Posterior cingulate gyrus (tissue), 11 donors: ENCODE measurements at regions not wholly inside any gene's neighbourhood (a gene's known extent, or its start where the extent isn't known, plus 50 kb on each side); places are given as distances from the start of the nearest gene placed in this dataset.

ENCODE experiments used
- DNase-seq, 10 donors: peaks; one replicate each; pipeline versions ENCODE4 v3.0.0 to v3.0.0-alpha.2; 2020 to 2021; ENCODE audit warnings: mixed read lengths in 3 of 10
- intact Hi-C: fragments of 100-400 bp; cut with DNase I; formaldehyde crosslinking; loops from one replicate; pipeline ENCODE4 v1.15.1; 2023

DNA sequence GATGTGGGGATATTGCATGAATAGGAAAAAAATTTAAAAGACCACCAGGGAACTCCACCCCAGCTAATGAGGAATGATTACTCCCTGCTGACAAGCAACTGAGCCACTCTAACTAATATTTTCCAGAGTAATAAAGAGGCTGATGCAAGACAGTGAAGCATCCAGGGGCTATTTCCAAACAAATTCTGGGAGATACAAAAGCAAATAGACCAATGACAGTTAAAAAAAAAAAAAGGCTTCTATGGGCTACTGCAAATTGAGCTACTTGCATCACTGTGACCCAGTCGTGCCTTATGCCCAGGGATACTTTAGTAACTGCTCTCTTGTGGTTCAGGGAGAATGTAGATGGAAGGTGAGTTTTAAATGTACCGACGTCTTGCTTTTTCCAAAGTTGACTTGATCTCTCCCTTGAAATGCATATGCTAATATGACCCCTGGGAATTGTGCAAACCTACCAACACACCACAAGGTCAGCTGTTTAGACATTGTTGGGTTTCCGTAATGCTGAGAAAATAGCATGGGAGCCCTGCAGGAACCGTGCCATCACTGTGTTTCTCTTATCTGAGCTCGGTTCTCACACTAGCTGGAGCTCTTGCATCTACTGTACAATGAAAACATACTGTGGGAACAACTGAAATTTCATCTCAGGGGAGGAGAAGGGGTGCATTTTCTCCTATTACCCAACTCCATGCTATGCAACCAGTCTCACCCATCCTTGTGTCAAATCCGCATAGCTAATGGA lies 250.6 kb upstream of the MAP3K1 start:
- no peak for DNase-seq
- intact Hi-C loops, result no loop called here

DNA sequence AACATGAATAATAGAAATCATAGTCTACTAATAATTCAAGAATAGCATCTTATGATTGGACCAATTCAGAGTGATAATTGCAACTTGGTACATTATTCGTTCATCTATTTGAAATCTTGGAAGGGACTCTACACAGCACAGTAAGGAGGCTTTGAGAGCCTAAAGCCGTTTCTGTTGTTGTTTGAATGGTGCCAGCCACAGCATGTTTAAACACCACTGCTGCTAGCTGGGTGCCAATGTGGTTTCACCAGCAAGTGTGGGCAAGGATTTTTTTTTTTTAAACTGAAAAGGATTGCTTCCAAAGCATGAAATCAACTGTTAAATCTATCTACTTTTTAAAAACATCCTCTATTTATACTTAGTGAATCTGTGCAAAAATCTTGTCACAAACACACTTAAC lies 253.9 kb upstream of the MAP3K1 start:
- no peak for DNase-seq
- intact Hi-C loops, result no loop called here

- intact Hi-C loops, result no loop called here
- DNase-seq, result no peak
Observed at GRCh38 chr5:56558131-56558745, 257.1 kb upstream of the MAP3K1 start.

GRCh38 chr5:56557198-56557597 lies 258.2 kb upstream of the MAP3K1 start:
- intact Hi-C loops, result no loop called here
- DNase-seq, result no peak

GRCh38 chr5:56552612-56553268 lies 262.6 kb upstream of the MAP3K1 start:
- intact Hi-C loops, result no loop called here
- no peak for DNase-seq

DNA sequence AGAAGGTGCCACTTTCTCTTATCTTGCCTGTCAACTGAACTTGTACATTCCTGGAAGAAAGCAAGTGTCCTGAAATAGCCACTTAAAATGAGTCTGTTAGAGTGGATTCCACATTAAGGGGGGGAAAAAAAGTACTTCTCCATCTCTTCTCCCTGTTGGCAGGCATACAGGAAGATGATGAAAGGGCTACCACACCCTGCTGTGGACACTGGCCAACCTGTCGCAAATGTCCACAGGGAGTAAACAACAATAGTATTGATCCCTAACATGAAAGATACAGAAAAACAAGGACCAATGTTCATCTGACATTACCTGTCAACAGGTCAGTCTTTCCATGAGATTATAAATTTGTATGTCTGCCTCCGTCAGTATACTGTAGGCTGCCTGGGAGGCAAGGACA lies 265.1 kb upstream of the MAP3K1 start:
- intact Hi-C loops, result no loop called here
- no peak for DNase-seq

- intact Hi-C loops, result no loop called here
- DNase-seq, result no peak
Observed at GRCh38 chr5:56549096-56549886, 266.1 kb upstream of the MAP3K1 start.

DNA sequence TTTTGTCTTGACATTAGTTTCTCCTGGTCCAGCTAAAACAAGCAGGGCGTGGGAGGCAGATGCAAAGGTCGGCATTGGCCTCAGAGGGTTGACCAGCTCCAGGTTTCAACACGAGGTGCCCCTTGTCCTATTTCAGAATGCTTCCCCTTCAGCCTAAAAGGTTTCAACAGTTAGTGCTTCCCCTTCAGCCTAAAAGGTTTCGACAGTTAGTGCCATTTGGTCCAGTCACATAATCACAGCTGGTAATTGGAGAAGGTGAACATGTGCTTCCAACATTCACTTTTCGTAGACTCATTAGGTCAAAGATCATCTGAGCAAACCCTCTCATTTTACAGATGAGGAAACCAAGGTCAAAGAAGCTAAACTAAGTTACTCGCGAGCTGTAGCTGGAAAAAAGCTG lies 270.3 kb upstream of the MAP3K1 start:
- intact Hi-C loops, result no loop called here
- no peak for DNase-seq

DNA sequence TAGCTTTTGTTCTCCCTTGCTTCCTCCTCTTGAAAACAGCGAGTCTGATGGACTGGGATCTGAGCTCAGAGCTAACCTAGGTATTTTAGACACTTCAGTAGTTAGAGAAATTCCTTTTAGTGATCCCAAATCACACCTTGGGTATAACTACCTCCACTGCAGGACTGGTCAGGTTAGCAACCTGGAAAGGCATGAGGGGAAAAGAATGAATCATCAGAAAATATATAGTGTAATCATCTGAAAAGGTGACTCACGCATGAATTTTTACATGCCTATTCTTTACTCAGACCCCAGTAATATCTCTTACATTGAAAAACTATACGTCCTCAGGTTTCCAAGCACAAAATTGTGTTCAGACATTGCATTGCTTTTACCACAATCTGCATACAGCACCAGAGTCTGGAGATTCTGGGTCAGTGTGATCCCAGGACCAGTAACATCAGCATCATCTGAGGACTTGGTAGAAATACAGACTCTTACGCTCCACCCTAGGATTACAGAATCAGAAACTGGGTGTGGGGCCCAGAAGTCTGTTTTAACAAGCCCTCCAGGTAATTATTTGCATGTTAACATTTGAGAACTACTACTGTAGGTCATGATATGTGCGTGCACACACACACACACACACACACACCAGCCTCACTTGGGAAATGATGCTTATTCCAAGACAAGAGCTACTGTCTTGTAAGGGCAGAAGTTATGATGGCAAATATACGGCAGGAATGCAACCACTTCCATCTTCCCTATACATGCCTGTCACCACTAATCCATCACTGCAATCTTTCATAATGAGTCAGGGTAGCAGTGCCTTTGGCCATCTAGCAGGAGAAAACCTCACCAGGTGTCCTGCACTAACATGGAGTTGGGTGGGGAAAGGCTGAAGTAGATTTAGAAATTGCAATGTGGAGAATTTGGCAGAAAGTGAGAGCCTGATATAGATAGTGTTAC lies 271.6 kb upstream of the MAP3K1 start:
- intact Hi-C loops, result no loop called here
- no peak for DNase-seq

DNA sequence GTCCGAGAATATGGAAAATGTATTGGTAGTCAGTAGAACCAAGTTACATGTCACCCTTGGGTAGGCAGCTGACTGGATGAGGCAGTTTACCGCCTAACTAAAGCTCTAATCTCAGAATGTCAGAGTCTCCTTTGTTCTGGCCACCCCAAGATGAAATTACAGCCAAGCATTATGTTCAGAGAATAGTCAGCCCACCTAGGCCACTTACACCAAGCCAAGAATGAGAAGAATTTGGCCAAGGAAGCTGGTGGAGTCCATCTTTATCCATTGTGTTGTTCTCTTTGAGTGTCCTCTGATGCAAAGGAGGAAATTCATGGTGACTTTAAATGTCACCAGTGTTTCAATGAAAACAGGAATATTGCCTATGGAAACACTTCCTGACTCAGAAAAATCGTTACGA lies 275.1 kb upstream of the MAP3K1 start:
- intact Hi-C loops, result no loop called here
- no peak for DNase-seq

- intact Hi-C loops, result no loop called here
Observed at GRCh38 chr5:56538580-56538979, 276.8 kb upstream of the MAP3K1 start.

DNA sequence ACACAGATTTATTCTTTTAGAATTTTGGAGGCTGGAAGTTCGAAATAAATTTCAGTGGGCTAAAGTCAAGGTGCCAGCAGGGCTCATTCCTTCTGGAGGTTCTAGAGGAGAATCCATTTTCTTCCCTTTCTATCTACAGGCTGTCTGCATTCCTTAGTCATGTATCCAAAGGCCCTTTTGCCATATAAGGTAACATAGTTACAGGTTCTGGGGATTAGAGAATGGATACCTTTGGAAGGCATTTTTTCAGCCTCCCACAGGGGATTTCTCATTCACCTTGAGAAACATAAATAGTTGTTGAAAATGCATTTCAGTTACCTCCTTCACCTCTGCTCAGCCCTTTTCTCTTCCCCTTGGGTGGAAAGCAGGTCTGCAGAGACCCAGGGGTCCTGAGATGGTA lies 280.0 kb upstream of the MAP3K1 start:
- intact Hi-C loops, result no loop called here
- no peak for DNase-seq

More at GRCh38 chr5:56538580-56538979, 276.8 kb upstream of the MAP3K1 start:
- DNase-seq, result no peak

- DNase-seq, result no peak
- intact Hi-C loops, result no loop called here
Observed at GRCh38 chr5:56534102-56534829, 281.1 kb upstream of the MAP3K1 start.

DNA sequence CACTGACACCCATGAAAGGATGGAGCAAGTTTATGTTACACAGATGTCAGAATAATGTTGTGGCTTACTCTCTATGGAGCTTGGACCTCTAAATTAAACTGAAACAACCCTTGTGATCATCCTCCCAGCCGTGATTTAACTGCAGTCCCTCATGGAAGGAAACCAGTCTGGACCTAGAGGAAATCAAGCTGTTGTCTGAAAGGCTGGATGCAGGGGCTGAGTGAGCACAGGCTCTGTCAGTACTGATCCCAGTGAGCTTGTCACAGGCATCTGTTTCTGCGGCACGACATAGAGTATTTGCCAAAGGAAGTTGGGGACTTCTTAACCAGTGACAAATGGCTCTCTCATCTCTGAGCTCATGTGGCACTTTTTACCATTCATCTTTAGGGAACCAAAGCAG lies 282.9 kb upstream of the MAP3K1 start:
- no peak for DNase-seq
- intact Hi-C loops, result no loop called here

- no peak for DNase-seq
- intact Hi-C loops, result no loop called here
Observed at GRCh38 chr5:56530626-56531138, 284.7 kb upstream of the MAP3K1 start.

DNA sequence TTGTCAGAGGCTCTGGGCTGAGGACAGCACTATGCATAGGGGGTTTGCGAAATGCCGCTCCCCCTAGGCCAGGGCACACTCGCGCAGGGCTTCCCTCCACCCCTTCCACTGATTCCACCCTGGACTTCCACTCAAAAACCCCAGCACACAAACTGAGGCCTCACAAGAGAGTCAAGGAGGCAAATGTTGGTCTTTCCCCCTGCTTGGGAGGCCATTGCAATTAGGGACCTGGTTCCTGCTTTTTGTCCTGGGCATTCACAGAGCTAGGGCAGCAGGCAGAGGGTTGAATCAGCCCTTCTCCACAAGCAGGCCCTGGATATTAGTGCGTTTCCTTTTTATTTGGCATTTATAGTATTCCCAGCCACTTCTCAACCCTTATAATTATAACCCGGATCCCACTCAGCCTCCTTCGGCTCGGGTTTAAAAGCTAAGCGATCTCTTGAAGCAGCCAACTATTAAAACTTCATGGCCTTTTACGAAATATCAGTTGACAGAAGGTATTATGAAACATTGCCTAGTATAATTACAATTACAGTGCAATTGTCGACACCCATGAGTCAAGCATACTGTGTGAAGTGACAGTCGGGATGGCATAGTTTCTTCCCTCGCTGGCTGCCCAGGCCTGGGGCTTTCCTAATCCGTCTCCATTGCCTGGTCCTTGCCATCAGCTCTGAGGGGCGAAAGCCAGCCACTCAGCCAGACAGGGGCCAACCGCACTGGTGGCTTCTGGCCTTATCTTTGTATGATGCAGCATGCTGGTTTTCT lies 285.5 kb upstream of the MAP3K1 start:
- intact Hi-C loops, result no loop called here
- peak in 1 of 10 donors; percentile 81 for DNase-seq

GRCh38 chr5:56527174-56527573 lies 288.2 kb upstream of the MAP3K1 start:
- DNase-seq, result no peak
- intact Hi-C loops, result no loop called here

- no peak for DNase-seq
- intact Hi-C loops, result no loop called here
Observed at GRCh38 chr5:56525113-56525512, 290.2 kb upstream of the MAP3K1 start.
